H1 (cell line): ENCODE measurements at regions not wholly inside any gene's neighbourhood (a gene's known extent, or its start where the extent isn't known, plus 50 kb on each side); places are given as distances from the start of the nearest gene placed in this dataset.

Experiments used
- CTCF ChIA-PET: fragments of 300-600 bp; sonication (Branson Sonifier 250); formaldehyde crosslinking; loops from one replicate; lab custom pipeline; 2021; ENCODE audit not compliant: partially characterized antibody; lab: Charles Lee
- POLR2A ChIA-PET: fragments of 300-600 bp; sonication (Branson Sonifier 250); formaldehyde crosslinking; loops from one replicate; lab custom pipeline; 2021; ENCODE audit warnings: inconsistent platforms; ENCODE audit not compliant: partially characterized antibody; lab: Charles Lee
- DNase-seq, 2 experiments: peaks; one replicate each; pipeline versions ENCODE4 v3.0.0 to v3.0.0-alpha.2; 2010 to 2022; ENCODE audit warnings: low spot score in 2 of 2, low read depth in 1 of 2, mixed read lengths in 1 of 2
- FAIRE-seq: peaks from 2 replicates; lab custom pipeline; 2011; peaks lifted over from hg19 to GRCh38; lab: Jason Lieb, UNC
- H2AFZ ChIP-seq: 2 replicates; pipeline ENCODE4 v1.8.1; 2012; ENCODE audit warnings: low read length, inconsistent platforms
- H2AK5ac ChIP-seq: 2 replicates; pipeline ENCODE4 v1.6.1; 2013; ENCODE audit warnings: low read depth, low read length
- H2BK120ac ChIP-seq: replicated peaks from 2 replicates; pipeline ENCODE3; 2013; ENCODE audit warnings: low read depth, low read length, inconsistent platforms
- H2BK12ac ChIP-seq: 2 replicates; pipeline ENCODE4 v1.6.1; 2013; ENCODE audit warnings: low read depth, low read length
- H2BK15ac ChIP-seq: 2 replicates; pipeline ENCODE4 v1.6.1; 2013; ENCODE audit warnings: low read length
- H2BK20ac ChIP-seq: 2 replicates; pipeline ENCODE4 v1.6.1; 2013; ENCODE audit warnings: low read length
- H2BK5ac ChIP-seq: 2 replicates; pipeline ENCODE4 v1.6.1; 2013; ENCODE audit warnings: low read depth, low read length
- H3K14ac ChIP-seq: 2 replicates; pipeline ENCODE4 v1.6.1; 2013; ENCODE audit warnings: inconsistent platforms; ENCODE audit not compliant: insufficient read length
- H3K18ac ChIP-seq: 2 replicates; pipeline ENCODE4 v1.6.1; 2013; ENCODE audit warnings: low read length; ENCODE audit errors: extremely low read depth
- H3K23ac ChIP-seq: 2 replicates; pipeline ENCODE4 v1.6.1; 2013; ENCODE audit warnings: inconsistent platforms; ENCODE audit not compliant: insufficient read length
- H3K23me2 ChIP-seq: 2 replicates; pipeline ENCODE4 v1.6.1; 2013; ENCODE audit warnings: low read depth, low read length
- H3K27ac ChIP-seq: 2 replicates; pipeline ENCODE4 v1.6.1; 2011; ENCODE audit warnings: low read depth, low read length, inconsistent platforms
- H3K27me3 ChIP-seq, 4 experiments: replicated peaks in 1 of 4; 1 replicate in 1 of 4; 2 replicates in 3 of 4; pipeline versions ENCODE4 v1.6.1 to v1.8.1; 2011 to 2013; ENCODE audit warnings: low read length in 3 of 4, mild to moderate bottlenecking in 3 of 4, inconsistent platforms in 2 of 4, mixed read lengths in 2 of 4, moderate library complexity in 1 of 4; ENCODE audit not compliant: control insufficient read depth in 3 of 4, insufficient read depth in 3 of 4; ENCODE audit errors: extremely low read depth in 1 of 4
- H3K36me3 ChIP-seq, 4 experiments: 2 replicates each; pipeline versions ENCODE4 v1.6.1 to v1.8.1; 2011 to 2013; ENCODE audit warnings: mild to moderate bottlenecking in 4 of 4, low read length in 3 of 4, moderate library complexity in 2 of 4, control low read depth in 1 of 4, inconsistent platforms in 1 of 4; ENCODE audit not compliant: insufficient read depth in 4 of 4, control insufficient read depth in 2 of 4
- H3K4ac ChIP-seq: replicated peaks from 2 replicates; pipeline ENCODE3; 2013; ENCODE audit warnings: low read length, low read depth, mixed read lengths, inconsistent platforms; ENCODE audit not compliant: insufficient read length
- H3K4me1 ChIP-seq, 4 experiments: replicated peaks in 1 of 4; 1 replicate in 1 of 4; 2 replicates in 3 of 4; pipeline versions ENCODE4 v1.6.1 to v1.8.1; 2011 to 2013; ENCODE audit warnings: low read length in 3 of 4, inconsistent platforms in 2 of 4, mixed read lengths in 1 of 4; ENCODE audit not compliant: insufficient read depth in 4 of 4, control insufficient read depth in 3 of 4
- H3K4me2 ChIP-seq, 2 experiments: 2 replicates each; pipeline versions ENCODE4 v1.6.1 to v1.8.1; 2011 to 2013; ENCODE audit warnings: low read depth in 2 of 2, low read length in 2 of 2, control low read depth in 1 of 2, inconsistent platforms in 1 of 2, mild to moderate bottlenecking in 1 of 2; ENCODE audit not compliant: insufficient read depth in 1 of 2
- H3K4me3 ChIP-seq, 4 experiments: fragments of 200-600, 300-600 bp in 1 of 4; sonication (generic), shearing (Covaris generic), sonication (Bioruptor Twin) in 1 of 4; 2 replicates each; pipeline versions ENCODE4 v1.5.1 to v1.8.1; 2011 to 2016; ENCODE audit warnings: low read length in 4 of 4, low read depth in 3 of 4, control low read depth in 2 of 4, inconsistent platforms in 2 of 4, mild to moderate bottlenecking in 2 of 4, mixed read lengths in 1 of 4, moderate library complexity in 1 of 4; ENCODE audit not compliant: insufficient read depth in 2 of 4; ENCODE audit errors: extremely low read depth in 1 of 4
- H3K56ac ChIP-seq: replicated peaks from 2 replicates; pipeline ENCODE3; 2013; ENCODE audit warnings: low read depth, mild to moderate bottlenecking, mixed read lengths, low read length, inconsistent platforms; ENCODE audit not compliant: insufficient read length
- H3K79me1 ChIP-seq: 2 replicates; pipeline ENCODE4 v1.6.1; 2013; ENCODE audit warnings: low read depth, low read length, control low read depth
- H3K79me2 ChIP-seq, 2 experiments: 2 replicates each; pipeline versions ENCODE4 v1.6.1 to v1.8.1; 2012 to 2013; ENCODE audit warnings: low read length in 2 of 2, mild to moderate bottlenecking in 2 of 2, inconsistent platforms in 1 of 2; ENCODE audit not compliant: insufficient read depth in 2 of 2, control insufficient read depth in 1 of 2
- H3K9ac ChIP-seq, 4 experiments: replicated peaks in 1 of 4; 1 replicate in 1 of 4; 2 replicates in 3 of 4; pipeline versions ENCODE4 v1.6.1 to v1.8.1; 2011 to 2013; ENCODE audit warnings: low read depth in 3 of 4, low read length in 3 of 4, control low read depth in 2 of 4, mild to moderate bottlenecking in 2 of 4, moderate library complexity in 2 of 4, inconsistent platforms in 1 of 4; ENCODE audit errors: extremely low read depth in 1 of 4
- H3K9me3 ChIP-seq, 2 experiments: 2 replicates each; pipeline versions ENCODE4 v1.6.1 to v1.8.1; 2012 to 2013; ENCODE audit warnings: mild to moderate bottlenecking in 2 of 2, moderate library complexity in 2 of 2, control low read depth in 1 of 2, inconsistent platforms in 1 of 2, low read depth in 1 of 2, low read length in 1 of 2, mixed read lengths in 1 of 2; ENCODE audit not compliant: insufficient read depth in 2 of 2
- H4K20me1 ChIP-seq, 2 experiments: replicated peaks in 1 of 2; 2 replicates each; pipeline versions ENCODE3 to v1.8.1; 2011 to 2013; ENCODE audit warnings: inconsistent platforms in 2 of 2, low read length in 2 of 2, mild to moderate bottlenecking in 1 of 2; ENCODE audit not compliant: insufficient read depth in 2 of 2, control insufficient read depth in 1 of 2
- H4K5ac ChIP-seq: 2 replicates; pipeline ENCODE4 v1.6.1; 2013; ENCODE audit warnings: low read length, low read depth, mixed read lengths, inconsistent platforms; ENCODE audit not compliant: insufficient read length
- H4K8ac ChIP-seq: 2 replicates; pipeline ENCODE4 v1.8.0; 2013; ENCODE audit warnings: mild to moderate bottlenecking, moderate library complexity, low read length, inconsistent platforms; ENCODE audit not compliant: insufficient read depth; ENCODE audit errors: extremely low read depth
- H4K91ac ChIP-seq: replicated peaks from 2 replicates; pipeline ENCODE3; 2013; ENCODE audit warnings: low read length, mixed read lengths, inconsistent platforms; ENCODE audit not compliant: insufficient read length
- ATF2 ChIP-seq: IDR thresholded peaks from 2 replicates; pipeline ENCODE4 v1.6.1; 2012; ENCODE audit warnings: low read length, inconsistent platforms
- BACH1 ChIP-seq: IDR thresholded peaks from 2 replicates; pipeline ENCODE4 v1.6.1; 2012; ENCODE audit warnings: low read length, improper control_type of control experiment
- BCL11A ChIP-seq, 2 experiments: IDR thresholded peaks; one replicate each; pipeline ENCODE4 v1.6.1; 2011; ENCODE audit warnings: low read depth in 2 of 2, low read length in 2 of 2, mild to moderate bottlenecking in 2 of 2
- CHD2 ChIP-seq: IDR thresholded peaks from 2 replicates; pipeline ENCODE4 v1.6.1; 2012; ENCODE audit warnings: low read length, improper control_type of control experiment
- HDAC6 ChIP-seq: IDR thresholded peaks from one replicate; pipeline ENCODE4 v1.7.1; 2012; ENCODE audit warnings: low read depth, mild to moderate bottlenecking, inconsistent platforms, low read length, moderate library complexity
- KDM1A ChIP-seq: fragments of 200-600, 300-600 bp; sonication (generic); IDR thresholded peaks from 2 replicates; pipeline ENCODE4 v1.7.1; 2016; ENCODE audit warnings: mild to moderate bottlenecking, low read length, borderline replicate concordance
- MAX ChIP-seq: IDR thresholded peaks from 2 replicates; pipeline ENCODE4 v1.6.1; 2012; ENCODE audit warnings: inconsistent platforms
- NANOG ChIP-seq: IDR thresholded peaks from 2 replicates; pipeline ENCODE4 v1.6.1; 2011; ENCODE audit warnings: low read length, low read depth, mild to moderate bottlenecking, inconsistent platforms; ENCODE audit not compliant: insufficient read depth, poor library complexity, severe bottlenecking
- NRF1 ChIP-seq: IDR thresholded peaks from 2 replicates; pipeline ENCODE4 v1.6.1; 2011; ENCODE audit warnings: mild to moderate bottlenecking, low read depth, low read length, improper control_type of control experiment
- RAD21 ChIP-seq, 2 experiments: IDR thresholded peaks in 1 of 2; conservative IDR thresholded peaks in 1 of 2; 2 replicates each; pipeline ENCODE4 v1.6.1; 2011; ENCODE audit warnings: low read depth in 2 of 2, low read length in 2 of 2, improper control_type of control experiment in 1 of 2, inconsistent platforms in 1 of 2, mild to moderate bottlenecking in 1 of 2, moderate library complexity in 1 of 2
- RBBP5 ChIP-seq: IDR thresholded peaks from 2 replicates; pipeline ENCODE4 v1.7.1; 2012; ENCODE audit warnings: low read depth, mild to moderate bottlenecking, inconsistent platforms, low read length, moderate library complexity, borderline replicate concordance
- TAF1 ChIP-seq: IDR thresholded peaks from 2 replicates; pipeline ENCODE4 v1.6.1; 2011; ENCODE audit warnings: mild to moderate bottlenecking, low read depth, low read length
- TBP ChIP-seq: IDR thresholded peaks from 2 replicates; pipeline ENCODE4 v1.6.1; 2011; ENCODE audit warnings: low read depth, low read length, improper control_type of control experiment
- WGBS, 2 experiments: shearing (Covaris generic) in 1 of 2; methylation state at CpG; one replicate each; pipeline versions ENCODE4 v1.1.6 to v1.1.7; 2013 to 2015; ENCODE audit warnings: low lambda C conversion rate in 2 of 2, mixed read lengths in 2 of 2, inconsistent platforms in 1 of 2, low coverage in 1 of 2, missing lambda C conversion rate in 1 of 2; ENCODE audit not compliant: insufficient replicate concordance in 2 of 2, insufficient coverage in 1 of 2, insufficient read length in 1 of 2; ENCODE audit errors: extremely low coverage in 1 of 2, missing lambda C conversion rate in 1 of 2; 5-methylcytosine and 5-hydroxymethylcytosine counted together

GRCh38 chr1:238950017-238950416, 436.4 kb upstream of the CHRM3 start:
- no peak overlapping the region for H3K4me3 ChIP-seq
- H3K4me1 ChIP-seq, result no peaks in the 10 kb centered on the region
- 95% methylated on average over 3 of the region's 3 CpGs; no CpG with 5 or more reads in 1 of the 2 experiments for WGBS, 2 experiments
- DNase-seq (no peak), FAIRE-seq (no peak)
- POLR2A ChIA-PET, result no interaction called here
- no peaks in the 10 kb centered on the region for H3K79me2 ChIP-seq
- no peaks in the 10 kb centered on the region for H4K20me1 ChIP-seq
- no peak overlapping the region for H2BK5ac ChIP-seq
- H2AFZ ChIP-seq, result no peak overlapping the region
- H4K5ac ChIP-seq, result no peak overlapping the region
- no peak overlapping the region for H2BK12ac ChIP-seq
- no peaks in the 10 kb centered on the region for H3K27me3 ChIP-seq
- no peaks in the 10 kb centered on the region for H3K9me3 ChIP-seq
- H3K4ac ChIP-seq, result no peak overlapping the region
- CTCF ChIA-PET, result no interaction called here
- H3K18ac ChIP-seq, result no peak overlapping the region
- no peak overlapping the region for H3K27ac ChIP-seq
- no peak overlapping the region for H2BK20ac ChIP-seq
- no peak overlapping the region for H4K8ac ChIP-seq
- H3K14ac ChIP-seq, result no peak overlapping the region
- H4K91ac ChIP-seq, result no peak overlapping the region
- no peak overlapping the region for H3K23ac ChIP-seq
- no peak overlapping the region for H3K4me2 ChIP-seq
- no peaks in the 10 kb centered on the region for H3K36me3 ChIP-seq
- no peak overlapping the region for H3K56ac ChIP-seq
- no peak overlapping the region for H3K9ac ChIP-seq
- no peaks in the 10 kb centered on the region for H3K23me2 ChIP-seq
- no peak overlapping the region for H2BK15ac ChIP-seq
- no peaks in the 10 kb centered on the region for H3K79me1 ChIP-seq
- no peak overlapping the region for H2AK5ac ChIP-seq
- no peak overlapping the region for H2BK120ac ChIP-seq
- TF ChIP-seq NRF1 (no peak), KDM1A (no peak), BCL11A (IDR thresholded peaks at IDR 0.05; ENCODE audit: low read depth in 2 of 2, low read length in 2 of 2) (no peak), RAD21 (IDR thresholded peaks at IDR 0.05 in 1 of 2, conservative IDR thresholded peaks at IDR 0.05 in 1 of 2; ENCODE audit: low read depth in 2 of 2, low read length in 2 of 2) (no peak), CHD2 (no peak), MAX (no peak), TAF1 (no peak), RBBP5 (no peak), NANOG (no peak), TBP (no peak), ATF2 (no peak), BACH1 (no peak), HDAC6 (no peak)
